GM18868 (cell line): ENCODE measurements at regions not wholly inside any gene's neighbourhood (a gene's known extent, or its start where the extent isn't known, plus 50 kb on each side); places are given as distances from the start of the nearest gene placed in this dataset.
A peak's percentile ranks its signal among the peaks of the same experiment; 100 is the strongest.
"Not testable (repeated sequence)": the region's sequence is repeated elsewhere in the genome, so short reads cannot be mapped to it uniquely, and the experiment has no call there.

ENCODE experiments used
- ATAC-seq: cut with Tn5 transposase; IDR thresholded peaks from one replicate; pipeline ENCODE4 v1.9.1; 2021; ENCODE audit warnings: mild to moderate bottlenecking, moderate library complexity; ENCODE audit not compliant: unreplicated experiment

DNA sequence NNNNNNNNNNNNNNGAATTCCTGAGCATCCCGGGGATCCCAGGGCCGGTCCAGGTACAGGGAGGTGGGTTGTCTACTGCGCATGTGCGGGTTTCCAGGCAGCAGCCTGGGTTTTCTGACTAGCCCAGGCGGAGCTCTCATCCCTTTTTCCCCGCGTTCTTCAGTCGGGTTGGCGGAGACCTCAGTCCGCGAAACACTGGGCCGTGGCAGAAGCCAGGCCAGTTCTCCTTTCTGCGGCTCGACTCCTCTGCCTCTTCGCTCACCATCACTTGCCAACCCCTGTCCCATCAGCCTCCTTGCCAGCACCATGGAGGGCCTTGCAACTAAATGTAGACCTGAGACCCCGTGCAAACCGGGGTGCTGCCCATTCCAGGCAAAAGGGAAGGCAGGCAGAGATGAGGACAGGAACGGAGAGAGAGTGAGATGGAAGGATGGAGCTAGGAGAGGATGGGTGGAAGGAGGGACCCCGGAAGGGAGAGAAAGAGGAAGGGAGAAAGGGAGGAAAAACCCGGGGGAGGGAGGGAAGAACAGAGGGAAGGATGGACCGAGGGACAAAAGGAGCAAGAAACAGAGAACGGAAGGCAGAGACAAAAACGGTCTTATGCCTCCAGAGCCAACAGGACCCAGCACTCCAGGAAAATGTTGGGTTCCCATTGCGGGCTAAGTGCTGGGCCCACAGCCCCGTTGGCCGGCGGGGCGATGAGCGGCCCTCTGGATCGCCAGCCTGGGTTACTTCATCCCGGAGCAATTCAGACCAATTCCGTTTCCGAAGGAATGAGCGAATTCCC lies 445.4 kb upstream of the DEFB115 start:
- ATAC-seq: peak; percentile 63

DNA sequence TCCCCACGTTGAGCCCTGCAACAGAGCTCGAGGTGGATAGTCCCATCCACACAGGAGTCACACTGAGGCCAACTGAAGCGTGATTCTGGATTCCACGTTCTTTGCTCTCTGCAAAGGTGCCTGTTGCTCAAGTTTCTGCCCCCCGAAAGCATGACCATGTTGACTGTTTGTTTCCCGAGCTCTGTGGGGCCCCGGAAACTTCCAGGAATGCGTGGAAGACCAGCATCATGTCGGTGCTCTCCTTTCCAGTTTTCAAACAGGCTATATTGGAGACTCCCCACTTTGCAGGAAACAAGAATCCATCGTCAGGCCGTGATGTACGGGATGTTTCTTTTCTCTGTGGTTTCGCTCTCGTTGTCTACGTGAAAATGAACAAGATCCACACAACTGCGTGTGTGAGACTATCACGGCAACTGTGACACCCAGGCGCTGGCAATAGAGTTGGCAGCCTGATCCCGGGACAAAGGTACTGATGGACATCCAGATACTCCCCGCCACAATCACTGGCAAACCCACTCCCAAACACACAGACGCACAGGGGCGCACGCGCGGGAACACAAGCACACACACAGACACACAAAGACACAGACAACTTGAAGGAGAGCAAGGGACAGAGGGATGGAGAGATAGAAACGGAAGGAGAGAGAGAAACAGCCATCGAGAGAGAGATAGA lies 444.6 kb upstream of the DEFB115 start:
- no peak for ATAC-seq

DNA sequence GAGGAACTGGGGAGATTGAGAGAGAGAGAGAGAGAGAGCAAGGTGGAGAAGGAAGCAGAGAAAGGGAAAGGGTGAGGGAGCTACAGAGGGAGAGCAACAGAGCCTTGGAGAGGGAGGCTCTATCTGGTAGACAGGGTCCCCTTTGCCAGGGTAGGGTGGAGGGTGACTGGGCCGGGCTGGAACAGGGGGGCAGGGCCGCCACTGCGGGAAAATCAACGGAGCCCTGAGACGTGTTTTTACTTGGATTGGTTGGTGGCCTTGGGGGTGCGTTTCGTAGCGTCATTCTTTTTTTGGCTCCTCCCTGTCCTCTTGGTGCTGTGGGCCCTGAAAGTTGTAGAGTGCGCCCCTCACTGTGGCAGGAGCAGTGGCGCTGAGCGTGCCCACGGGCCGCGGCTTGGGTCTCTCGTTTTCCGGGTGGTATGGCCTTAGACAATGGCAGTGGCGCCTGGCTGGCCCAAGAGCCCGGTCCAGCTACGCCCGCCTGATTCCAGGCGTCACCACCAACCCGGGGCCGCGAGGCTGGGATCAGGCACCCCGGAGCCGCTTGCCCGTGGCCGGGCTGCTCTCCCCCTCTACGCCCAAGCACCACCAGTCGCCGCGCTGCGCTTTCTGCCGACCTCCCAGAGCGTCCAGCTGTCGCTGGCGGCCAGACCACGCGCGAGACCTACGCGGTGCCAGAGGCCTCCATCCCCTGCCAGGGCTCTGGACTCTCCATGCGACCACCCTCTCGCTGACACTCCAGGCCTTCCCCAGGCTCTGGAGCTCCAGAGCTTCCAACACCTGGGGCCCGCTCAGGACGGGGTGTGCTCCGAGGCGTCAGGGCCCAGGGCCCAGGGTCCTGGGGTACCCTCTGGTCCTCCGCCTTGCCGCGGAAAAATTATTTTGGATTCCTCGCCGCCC lies 443.8 kb upstream of the DEFB115 start:
- ATAC-seq: not testable (repeated sequence)

DNA sequence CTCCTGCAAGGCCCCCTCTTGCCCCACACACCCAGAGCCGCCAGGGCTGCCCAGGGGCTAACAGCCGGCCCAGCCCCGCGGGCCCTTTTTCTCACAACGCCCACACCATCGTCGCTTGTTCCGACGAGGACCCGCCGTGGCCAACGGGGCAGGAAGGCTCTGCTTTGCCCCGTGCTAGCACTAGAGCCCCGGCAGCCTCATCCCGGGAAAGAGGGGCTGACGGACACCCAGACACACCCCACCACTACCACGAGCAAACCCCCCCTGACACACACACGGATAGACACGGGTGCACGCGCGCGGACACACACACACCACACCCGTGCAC lies 443.2 kb upstream of the DEFB115 start:
- ATAC-seq: not testable (repeated sequence)

GRCh38 chr20:30815027-30815576 lies 442.4 kb upstream of the DEFB115 start:
- ATAC-seq: not testable (repeated sequence)

GRCh38 chr20:30815577-30816181 lies 441.8 kb upstream of the DEFB115 start:
- no peak for ATAC-seq

GRCh38 chr20:30816182-30816645 lies 441.2 kb upstream of the DEFB115 start:
- no peak for ATAC-seq

DNA sequence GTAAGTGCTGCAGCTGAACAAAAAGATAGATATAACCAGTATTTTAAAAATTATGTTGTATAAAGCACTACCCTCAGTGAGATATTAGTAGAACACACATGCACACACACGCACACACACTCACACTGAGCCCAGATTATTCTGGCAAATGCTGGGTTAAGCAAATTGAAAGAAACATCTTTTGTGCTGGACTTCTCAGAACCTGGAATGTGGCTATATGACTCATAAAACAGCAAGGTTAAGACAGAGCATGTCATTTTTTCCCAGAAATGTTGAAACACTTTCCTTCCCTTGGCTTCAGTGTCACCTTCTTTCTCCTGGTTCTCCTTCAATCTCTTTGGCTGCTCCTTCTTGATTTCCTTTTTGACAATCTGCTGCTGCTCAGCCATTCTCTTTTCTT lies 435.8 kb upstream of the DEFB115 start:
- not testable (repeated sequence) for ATAC-seq

- ATAC-seq: not testable (repeated sequence)
These were observed 432.8 kb upstream of the DEFB115 start for GRCh38 chr20:30824666-30825065.

DNA sequence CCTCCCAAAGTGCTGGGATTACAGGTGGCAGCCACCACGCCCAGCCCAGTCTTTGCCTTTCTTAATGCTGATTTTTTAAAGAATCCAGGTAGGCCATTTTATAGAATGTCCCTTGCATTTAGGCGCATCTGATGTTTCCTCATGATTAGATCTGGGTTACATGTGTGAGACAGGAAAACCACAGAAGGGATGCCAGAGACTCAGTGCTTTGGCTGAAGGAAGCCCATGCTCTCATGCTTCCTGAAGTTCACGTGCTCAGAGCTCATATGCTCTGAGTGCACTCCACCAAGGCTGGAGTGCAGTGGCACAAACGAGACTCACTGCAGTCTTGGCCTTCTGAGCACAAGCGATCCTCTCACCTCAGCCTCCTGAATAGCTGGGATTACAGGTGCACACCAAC lies 411.5 kb upstream of the DEFB115 start:
- ATAC-seq: not testable (repeated sequence)

DNA sequence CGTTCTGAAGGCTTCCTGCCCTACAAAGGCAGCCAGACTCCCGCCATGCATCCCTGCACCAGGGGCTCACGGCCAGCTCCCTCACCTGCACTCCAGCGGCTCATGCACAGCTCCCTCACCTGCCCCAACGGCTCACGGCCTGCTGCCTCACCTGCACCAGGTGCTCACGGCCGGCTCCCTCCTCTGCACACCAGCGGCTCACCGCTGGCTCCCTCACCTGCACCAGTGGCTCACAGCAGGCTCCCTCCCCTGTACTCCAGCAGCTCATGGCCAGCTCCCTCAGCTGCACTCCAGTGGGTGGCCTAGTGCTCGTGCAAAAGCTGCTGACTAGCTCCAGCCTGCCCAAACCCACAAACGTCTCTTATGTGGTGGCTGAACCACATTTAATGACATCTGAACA lies 389.2 kb upstream of the DEFB115 start:
- ATAC-seq: not testable (repeated sequence)

DNA sequence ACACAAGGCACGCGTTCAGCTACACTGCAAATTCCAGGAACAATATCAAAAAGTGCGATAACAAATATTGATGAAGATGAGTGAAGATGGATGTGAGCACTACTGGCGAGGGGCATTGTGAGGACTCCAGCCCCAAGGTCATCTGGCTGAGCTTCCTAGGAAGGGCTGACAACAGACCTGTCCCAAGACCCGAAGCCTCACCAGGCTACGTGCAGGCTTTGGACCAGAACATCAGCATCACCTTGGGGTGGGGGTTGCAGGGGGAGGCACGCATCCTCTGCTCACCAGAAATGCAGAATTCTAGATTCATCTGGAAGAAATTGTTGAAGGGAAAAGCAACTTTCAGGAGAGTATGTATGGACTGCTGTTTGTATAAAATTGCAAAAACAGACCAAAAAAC lies 386.3 kb upstream of the DEFB115 start:
- ATAC-seq: not testable (repeated sequence)

DNA sequence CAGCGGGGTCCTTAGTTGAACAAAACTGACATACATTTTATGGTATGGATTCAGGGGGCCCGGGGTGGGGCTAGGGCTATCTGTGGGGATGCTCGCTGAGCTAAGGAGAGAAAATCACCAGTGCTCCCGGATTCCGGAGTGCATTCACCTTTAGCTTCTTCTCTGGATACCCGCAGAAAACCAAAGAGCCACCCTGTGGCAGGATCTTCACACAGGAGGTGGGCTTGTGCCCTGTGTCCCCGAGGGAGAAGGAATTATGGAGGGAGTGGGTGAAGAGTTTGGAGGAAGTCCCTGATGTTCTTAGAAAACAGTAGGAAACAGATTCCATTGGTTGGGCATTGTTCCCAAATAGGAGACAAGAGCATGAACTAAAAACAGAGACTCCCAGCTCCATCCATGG lies 385.2 kb upstream of the DEFB115 start:
- not testable (repeated sequence) for ATAC-seq

DNA sequence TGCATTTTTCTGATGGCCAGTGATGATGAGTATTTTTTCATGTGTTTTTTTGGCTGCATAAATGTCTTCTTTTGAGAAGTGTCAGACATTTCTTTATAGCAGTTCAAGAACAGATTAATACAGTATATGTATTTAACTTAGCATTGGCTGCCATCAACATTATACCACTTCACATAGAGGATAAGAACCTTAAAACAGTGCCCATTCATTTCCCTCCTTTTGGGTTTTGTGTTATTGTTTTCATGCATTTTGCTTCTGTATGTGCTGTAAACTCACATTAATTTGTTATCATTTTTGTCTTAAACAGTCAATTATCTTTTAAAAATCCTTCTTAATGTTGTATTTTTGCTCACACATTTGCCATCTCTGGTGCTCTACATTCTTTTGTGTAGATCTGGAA lies 381.6 kb upstream of the DEFB115 start:
- ATAC-seq: not testable (repeated sequence)

GRCh38 chr20:30891400-30891799 lies 366.1 kb upstream of the DEFB115 start:
- not testable (repeated sequence) for ATAC-seq

DNA sequence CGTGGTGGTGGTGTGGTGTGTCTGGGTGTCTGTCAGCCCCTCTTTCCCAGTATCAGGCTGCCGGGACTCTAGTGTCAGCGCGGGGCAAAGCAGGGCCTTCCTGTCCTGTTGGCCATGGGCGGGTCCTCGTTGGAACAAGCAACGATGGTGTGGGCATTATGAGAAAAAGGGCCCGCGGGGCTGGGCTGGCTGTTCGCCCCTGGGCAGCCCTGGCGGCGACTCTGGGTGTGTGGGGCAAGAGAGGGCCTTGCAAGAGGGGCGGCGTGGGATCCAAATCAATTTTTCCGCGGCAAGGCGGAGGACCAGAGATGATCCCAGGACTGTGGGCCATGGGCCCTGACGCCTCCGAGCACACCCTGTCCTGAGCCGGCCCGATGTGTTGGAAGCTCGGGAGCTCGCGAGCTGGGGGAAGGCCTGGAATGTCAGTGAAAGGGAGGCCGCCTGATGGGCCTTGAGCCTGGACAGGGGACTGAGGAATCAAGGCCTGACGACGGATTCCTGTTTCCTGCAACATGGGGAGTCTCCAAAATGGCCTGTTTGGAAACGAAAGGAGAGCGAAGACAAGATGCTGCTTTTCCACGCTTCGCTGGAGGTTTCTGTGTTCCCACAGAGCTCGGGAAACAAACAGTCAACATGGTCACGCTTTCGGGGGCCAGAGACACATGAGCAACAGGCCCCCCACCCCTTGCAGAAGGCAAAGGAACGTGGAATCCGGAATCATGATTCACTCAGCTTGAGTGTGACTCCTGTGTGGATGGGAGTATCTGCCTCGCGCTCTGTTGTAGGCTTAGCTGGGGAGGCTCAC lies 364.7 kb upstream of the DEFB115 start:
- no peak for ATAC-seq

- ATAC-seq: not testable (repeated sequence)
These were observed 363.8 kb upstream of the DEFB115 start for GRCh38 chr20:30893346-30894314.

DNA sequence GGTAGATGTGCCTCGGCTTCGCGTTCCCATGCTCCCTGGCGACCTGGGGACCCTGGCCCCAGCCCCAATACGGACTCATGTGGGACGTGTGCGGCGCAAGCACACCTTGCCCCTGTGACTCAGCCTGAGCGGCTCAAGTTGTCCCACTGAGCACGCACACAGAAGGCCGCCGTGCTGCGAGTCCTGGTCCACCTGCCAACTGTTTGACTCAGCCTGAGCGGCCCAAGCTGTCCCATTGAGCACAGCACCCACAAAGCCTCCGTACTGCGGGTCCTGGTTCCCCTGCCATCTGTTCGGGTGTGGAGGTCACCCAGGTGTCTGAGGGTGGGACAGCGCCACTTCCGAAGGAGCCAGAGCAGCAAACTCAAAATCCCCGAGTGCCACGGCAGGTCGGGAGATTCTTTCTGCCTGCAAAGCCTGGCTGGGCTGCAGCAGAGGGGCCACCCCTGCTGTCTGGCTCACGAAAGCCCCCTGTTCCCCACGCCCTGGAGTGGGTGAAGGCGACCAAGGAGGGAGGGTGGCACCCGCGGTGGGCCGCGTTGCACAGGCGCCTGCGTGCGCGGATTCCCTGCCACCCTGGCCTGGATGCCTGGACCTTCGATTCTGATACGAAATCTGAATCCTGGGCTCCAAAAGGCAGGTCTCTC lies 362.6 kb upstream of the DEFB115 start:
- not testable (repeated sequence) for ATAC-seq
